ENCODE measurements at regions not wholly inside any gene's neighbourhood (a gene's known extent, or its start where the extent isn't known, plus 50 kb on each side); places are given as distances from the start of the nearest gene placed in this dataset.

- ChIA-PET CTCF (no interaction called here), POLR2A (ENCODE audit: low non-redundant PET) (interaction anchor here (0.6 kb wide), 1 partner anchor 13 kb away, joined by 3 read pairs; no protein-coding TSS in a partner anchor)
- no peak overlapping the region for H3K27ac ChIP-seq
- DNase-seq (ENCODE audit: low spot score): no peak
- TF ChIP-seq, protein P1, sequence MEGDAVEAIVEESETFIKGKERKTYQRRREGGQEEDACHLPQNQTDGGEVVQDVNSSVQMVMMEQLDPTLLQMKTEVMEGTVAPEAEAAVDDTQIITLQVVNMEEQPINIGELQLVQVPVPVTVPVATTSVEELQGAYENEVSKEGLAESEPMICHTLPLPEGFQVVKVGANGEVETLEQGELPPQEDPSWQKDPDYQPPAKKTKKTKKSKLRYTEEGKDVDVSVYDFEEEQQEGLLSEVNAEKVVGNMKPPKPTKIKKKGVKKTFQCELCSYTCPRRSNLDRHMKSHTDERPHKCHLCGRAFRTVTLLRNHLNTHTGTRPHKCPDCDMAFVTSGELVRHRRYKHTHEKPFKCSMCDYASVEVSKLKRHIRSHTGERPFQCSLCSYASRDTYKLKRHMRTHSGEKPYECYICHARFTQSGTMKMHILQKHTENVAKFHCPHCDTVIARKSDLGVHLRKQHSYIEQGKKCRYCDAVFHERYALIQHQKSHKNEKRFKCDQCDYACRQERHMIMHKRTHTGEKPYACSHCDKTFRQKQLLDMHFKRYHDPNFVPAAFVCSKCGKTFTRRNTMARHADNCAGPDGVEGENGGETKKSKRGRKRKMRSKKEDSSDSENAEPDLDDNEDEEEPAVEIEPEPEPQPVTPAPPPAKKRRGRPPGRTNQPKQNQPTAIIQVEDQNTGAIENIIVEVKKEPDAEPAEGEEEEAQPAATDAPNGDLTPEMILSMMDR (conservative IDR thresholded peaks at IDR 0.05; ENCODE audit: low read depth): no peak
Observed at GRCh38 chr6:1525364-1526038, 84.2 kb upstream of the FOXC1 start.

- H3K27ac ChIP-seq: no peak overlapping the region
- ChIA-PET POLR2A (ENCODE audit: low non-redundant PET) (no interaction called here), CTCF (interaction anchor here (0.6 kb wide), 3 partner anchors 869 to 1162 kb away, joined by 3 read pairs; no protein-coding TSS in a partner anchor)
- TF ChIP-seq, protein P1 (conservative IDR thresholded peaks at IDR 0.05; ENCODE audit: low read depth): no peak
- no peak for DNase-seq (ENCODE audit: low spot score)
Observed at GRCh38 chr6:1526398-1527072, 83.2 kb upstream of the FOXC1 start.

DNA sequence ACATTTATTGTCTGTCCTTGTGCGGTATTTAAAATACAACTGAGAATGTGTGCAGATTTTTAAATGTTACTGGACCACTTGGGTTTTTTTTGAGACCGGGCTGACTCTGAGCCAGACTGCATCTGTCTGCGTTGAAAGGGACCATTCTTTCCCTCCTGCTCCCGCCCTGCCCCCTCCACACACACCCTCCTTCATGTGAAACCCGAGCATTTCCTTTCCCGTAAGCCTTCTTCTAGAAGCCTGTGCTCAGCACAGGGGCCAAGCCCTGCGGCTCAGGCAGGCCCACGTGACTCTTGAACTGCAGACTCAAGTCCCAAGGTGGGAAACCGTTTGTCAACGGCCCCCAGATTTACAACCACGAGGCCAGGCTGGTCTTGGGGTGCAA is 82.7 kb upstream of the FOXC1 start:
- H3K27ac ChIP-seq: no peak overlapping the region
- CTCF ChIA-PET: interaction anchor here (0.6 kb wide), 4 partner anchors 60 to 1161 kb away, joined by 3 to 8 read pairs (median 3); no protein-coding TSS in a partner anchor
- TF ChIP-seq, protein P1 (conservative IDR thresholded peaks at IDR 0.05; ENCODE audit: low read depth): no peak
- DNase-seq (ENCODE audit: low spot score): no peak
- POLR2A ChIA-PET (ENCODE audit: low non-redundant PET): no interaction called here

DNA sequence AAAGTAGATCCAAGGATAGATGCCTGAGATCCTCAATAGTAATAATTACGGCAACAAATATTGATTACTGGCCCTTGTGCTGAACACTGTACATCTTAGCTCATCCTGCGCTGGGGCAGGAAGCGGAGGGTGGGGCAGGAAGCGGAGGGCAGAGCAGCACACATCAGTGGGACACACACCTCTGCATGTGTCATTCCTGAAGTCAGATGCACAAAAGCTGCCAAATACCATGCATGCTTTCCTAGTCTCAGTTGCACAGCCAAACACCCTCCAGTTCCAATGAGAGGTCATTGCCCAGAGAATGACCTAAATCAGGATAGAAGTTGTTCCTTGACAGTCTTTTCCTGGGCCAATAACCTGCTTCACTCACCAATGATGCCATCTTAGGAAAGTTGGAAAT is 74.4 kb upstream of the FOXC1 start:
- CTCF ChIA-PET: interaction anchor here (0.7 kb wide), 1 partner anchor 819 kb away, joined by 3 read pairs; no protein-coding TSS in a partner anchor
- TF ChIP-seq, protein P1 (conservative IDR thresholded peaks at IDR 0.05; ENCODE audit: low read depth): no peak
- peak overlapping the region; percentile 53 for H3K27ac ChIP-seq
- DNase-seq (ENCODE audit: low spot score): peak; percentile 69
- POLR2A ChIA-PET (ENCODE audit: low non-redundant PET): no interaction called here

DNA sequence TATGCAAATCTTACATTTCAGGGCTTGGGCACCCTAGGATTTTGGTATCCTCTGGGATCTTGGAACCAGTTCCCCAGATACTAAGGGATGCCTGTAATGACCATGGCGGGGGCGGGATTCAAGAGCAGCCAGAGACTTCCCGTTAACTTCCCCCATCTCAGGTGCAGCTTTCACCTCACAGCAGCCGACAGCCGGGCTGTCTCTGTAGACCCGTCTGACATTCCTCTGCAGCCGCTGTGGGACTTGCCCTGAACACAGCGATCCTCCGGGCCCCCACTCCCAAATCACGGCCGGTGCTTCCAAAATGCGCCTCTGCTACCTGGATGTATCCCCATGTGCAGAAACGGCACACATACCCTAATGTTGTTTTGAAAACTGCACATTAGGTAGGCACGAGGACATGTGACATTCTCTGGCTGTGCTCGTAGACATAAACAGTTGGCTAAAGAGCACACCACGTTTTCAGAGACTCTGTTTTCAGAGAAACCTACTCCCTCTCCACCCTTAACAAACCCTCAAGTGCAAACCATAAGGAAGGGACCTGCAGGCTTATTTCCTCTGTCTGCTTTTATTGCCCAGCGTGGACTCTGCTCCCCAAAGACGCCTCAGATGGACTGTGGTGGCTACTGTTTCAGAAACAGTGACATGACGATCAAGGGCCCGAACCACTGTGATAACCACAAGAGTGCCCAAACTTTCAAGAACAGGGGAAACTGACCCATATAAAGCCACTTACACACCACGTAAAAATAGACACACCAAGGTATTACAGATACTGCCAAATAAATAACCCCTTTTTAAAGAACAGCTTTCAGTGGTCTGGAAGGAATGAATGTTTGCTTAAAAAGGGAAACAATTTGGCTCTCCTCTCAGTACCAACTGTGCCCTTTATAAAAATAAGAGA is 72.9 kb upstream of the FOXC1 start:
- DNase-seq (ENCODE audit: low spot score): no peak
- POLR2A ChIA-PET (ENCODE audit: low non-redundant PET): no interaction called here
- no peak overlapping the region for H3K27ac ChIP-seq
- TF ChIP-seq, protein P1 (conservative IDR thresholded peaks at IDR 0.05; ENCODE audit: low read depth): no peak
- CTCF ChIA-PET: interaction anchor here (0.6 to 1.7 kb wide), 3 partner anchors 17 to 495 kb away, joined by 3 to 4 read pairs (median 3); no protein-coding TSS in a partner anchor

DNA sequence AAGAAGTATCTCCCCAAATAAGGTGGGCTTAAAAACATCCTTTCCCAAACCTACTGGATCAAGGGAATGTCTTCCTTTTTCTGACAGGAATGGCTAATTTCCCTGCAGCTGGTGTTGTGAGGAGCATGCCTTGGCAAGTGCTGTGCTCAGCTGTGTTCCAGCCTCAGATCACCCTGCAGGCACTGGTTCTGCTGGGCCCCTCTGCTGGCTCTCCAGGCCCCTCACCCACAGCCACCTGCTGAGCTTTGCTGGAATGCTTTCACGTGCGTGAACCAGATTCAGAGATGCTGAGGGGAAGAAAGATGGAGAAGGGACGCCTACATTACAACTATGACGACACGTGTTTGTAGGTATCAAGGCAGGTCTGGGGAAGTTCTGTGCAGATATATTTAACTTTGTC is 71.3 kb upstream of the FOXC1 start:
- POLR2A ChIA-PET (ENCODE audit: low non-redundant PET): interaction anchor here (0.6 kb wide), 1 partner anchor 13 kb away, joined by 3 read pairs; no protein-coding TSS in a partner anchor
- CTCF ChIA-PET: interaction anchor here (1.7 kb wide), 1 partner anchor 58 kb away, joined by 4 read pairs; no protein-coding TSS in a partner anchor
- H3K27ac ChIP-seq: no peak overlapping the region
- no peak for DNase-seq (ENCODE audit: low spot score)
- TF ChIP-seq, protein P1 (conservative IDR thresholded peaks at IDR 0.05; ENCODE audit: low read depth): no peak
